ENCODE measurements at regions not wholly inside any gene's neighbourhood (a gene's known extent, or its start where the extent isn't known, plus 50 kb on each side); places are given as distances from the start of the nearest gene placed in this dataset.

DNA sequence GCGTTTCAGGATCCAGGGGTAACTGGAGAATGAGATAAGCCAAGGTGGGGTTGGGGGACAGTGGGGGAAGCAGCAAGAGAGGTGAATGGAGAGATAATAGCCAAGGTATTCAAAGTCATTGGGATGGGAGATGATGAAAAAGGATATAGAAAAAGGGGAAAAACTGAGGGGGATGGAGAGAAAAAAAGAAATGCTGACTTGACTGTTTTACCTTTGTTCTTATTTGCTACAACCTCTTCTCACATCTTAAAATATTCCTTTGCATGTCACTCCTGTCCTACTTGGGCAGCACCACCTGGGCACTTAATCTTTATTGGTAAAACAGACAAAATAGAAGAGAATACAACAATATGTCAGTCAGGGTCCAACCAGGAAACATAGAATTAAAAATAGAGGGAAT is 56.0 kb upstream of the FNDC3A start:
- TF ChIP-seq, protein P1, sequence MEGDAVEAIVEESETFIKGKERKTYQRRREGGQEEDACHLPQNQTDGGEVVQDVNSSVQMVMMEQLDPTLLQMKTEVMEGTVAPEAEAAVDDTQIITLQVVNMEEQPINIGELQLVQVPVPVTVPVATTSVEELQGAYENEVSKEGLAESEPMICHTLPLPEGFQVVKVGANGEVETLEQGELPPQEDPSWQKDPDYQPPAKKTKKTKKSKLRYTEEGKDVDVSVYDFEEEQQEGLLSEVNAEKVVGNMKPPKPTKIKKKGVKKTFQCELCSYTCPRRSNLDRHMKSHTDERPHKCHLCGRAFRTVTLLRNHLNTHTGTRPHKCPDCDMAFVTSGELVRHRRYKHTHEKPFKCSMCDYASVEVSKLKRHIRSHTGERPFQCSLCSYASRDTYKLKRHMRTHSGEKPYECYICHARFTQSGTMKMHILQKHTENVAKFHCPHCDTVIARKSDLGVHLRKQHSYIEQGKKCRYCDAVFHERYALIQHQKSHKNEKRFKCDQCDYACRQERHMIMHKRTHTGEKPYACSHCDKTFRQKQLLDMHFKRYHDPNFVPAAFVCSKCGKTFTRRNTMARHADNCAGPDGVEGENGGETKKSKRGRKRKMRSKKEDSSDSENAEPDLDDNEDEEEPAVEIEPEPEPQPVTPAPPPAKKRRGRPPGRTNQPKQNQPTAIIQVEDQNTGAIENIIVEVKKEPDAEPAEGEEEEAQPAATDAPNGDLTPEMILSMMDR (IDR thresholded peaks at IDR 0.05; ENCODE audit: borderline replicate concordance, insufficient read depth, low read depth, low read length): no peak
- H3K4me3 ChIP-seq (ENCODE audit: low read depth, low read length): no peak overlapping the region

DNA sequence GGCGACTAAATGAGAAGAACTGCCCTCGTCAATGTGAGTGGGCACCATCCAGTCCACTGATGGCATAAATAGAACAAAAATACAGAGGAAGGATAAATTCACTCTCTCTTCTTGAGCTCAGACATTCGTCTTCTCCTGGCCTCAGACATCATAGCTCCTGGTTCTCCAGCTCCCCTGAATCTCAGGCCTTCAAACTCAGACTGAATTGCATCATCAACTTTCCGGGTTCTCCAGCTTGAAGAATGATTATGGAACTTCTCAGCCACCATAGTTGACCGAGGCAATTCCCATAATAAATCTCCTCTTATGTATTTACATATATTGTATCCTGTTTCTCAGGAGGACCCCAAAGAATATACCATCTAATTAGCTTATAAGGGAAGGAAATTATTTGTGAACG is 55.0 kb upstream of the FNDC3A start:
- H3K4me3 ChIP-seq (ENCODE audit: low read depth, low read length): no peak overlapping the region
- TF ChIP-seq, protein P1 (IDR thresholded peaks at IDR 0.05; ENCODE audit: borderline replicate concordance, insufficient read depth, low read depth, low read length): no peak

GRCh38 chr13:48923376-48923775 is 52.3 kb upstream of the FNDC3A start:
- TF ChIP-seq, protein P1 (IDR thresholded peaks at IDR 0.05; ENCODE audit: borderline replicate concordance, insufficient read depth, low read depth, low read length): no peak
- H3K4me3 ChIP-seq (ENCODE audit: low read depth, low read length): no peak overlapping the region

DNA sequence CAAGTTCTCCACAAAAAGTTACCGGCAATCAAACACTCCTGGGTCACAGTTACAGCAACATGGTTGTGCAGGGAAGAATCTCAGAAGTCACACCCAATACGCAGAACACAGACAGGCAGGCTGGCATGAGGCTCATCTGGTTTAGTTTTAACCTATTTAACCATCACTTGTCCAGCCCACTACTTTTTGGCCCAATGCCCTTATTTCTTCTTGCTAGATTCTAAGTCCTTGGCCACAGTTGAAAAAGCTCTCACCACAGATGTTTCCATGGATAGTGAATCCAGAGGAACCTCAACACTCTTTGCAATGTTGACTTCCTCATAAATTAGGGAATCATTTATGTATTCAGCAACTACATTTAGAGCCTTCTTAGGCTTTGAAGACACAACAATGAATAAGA is 50.7 kb upstream of the FNDC3A start:
- TF ChIP-seq, protein P1 (IDR thresholded peaks at IDR 0.05; ENCODE audit: borderline replicate concordance, insufficient read depth, low read depth, low read length): no peak
- H3K4me3 ChIP-seq (ENCODE audit: low read depth, low read length): no peak overlapping the region

All from GM12875 (cell line).